Left colon (tissue), 2 donors: ENCODE measurements at regions not wholly inside any gene's neighbourhood (a gene's known extent, or its start where the extent isn't known, plus 50 kb on each side); places are given as distances from the start of the nearest gene placed in this dataset.

ENCODE experiments used
- ATAC-seq: fragments of 200-7000 bp; cut with Tn5 transposase; one replicate; pipeline ENCODE4 v1.9.1; 2020; ENCODE audit warnings: mild to moderate bottlenecking, moderate library complexity
- DNase-seq, 2 donors: peaks; one replicate each; pipeline ENCODE4 v3.0.0-alpha.2; 2020
- intact Hi-C, 2 donors: fragments of 100-400 bp; cut with DNase I in 1 of 2; cut with micrococcal nuclease in 1 of 2; formaldehyde crosslinking; loops; one replicate each; pipeline versions ENCODE4 v1.11.2 to v1.14.0; 2022; cut with DNase I, micrococcal nuclease
- donor health status: DM: no; HTN: no; CAD: no.
- donor health status: DM: yes; HTN: yes; CAD: no.

- intact Hi-C loops: no loop called here
- DNase-seq (no peak), ATAC-seq (no peak)
Measured at GRCh38 chr12:131372706-131373195, 338.1 kb upstream of the SFSWAP start.

GRCh38 chr12:131375261-131375971 is 335.5 kb upstream of the SFSWAP start:
- ATAC-seq: no peak
- no peak for DNase-seq
- intact Hi-C loops: no loop called here

GRCh38 chr12:131375972-131376345 is 334.9 kb upstream of the SFSWAP start:
- DNase-seq (no peak), ATAC-seq (no peak)
- intact Hi-C loops: no loop called here

- DNase-seq: no peak
- ATAC-seq: no peak
- intact Hi-C loops: no loop called here
Measured at GRCh38 chr12:131378176-131378842, 332.6 kb upstream of the SFSWAP start.

- DNase-seq (no peak), ATAC-seq (no peak)
- intact Hi-C loops: no loop called here
Measured at GRCh38 chr12:131378861-131379665, 331.8 kb upstream of the SFSWAP start.

- DNase-seq (no peak), ATAC-seq (no peak)
- intact Hi-C loops: no loop called here
Measured at GRCh38 chr12:131379738-131380137, 331.2 kb upstream of the SFSWAP start.

GRCh38 chr12:131380220-131380964 is 330.5 kb upstream of the SFSWAP start:
- intact Hi-C loops: no loop called here
- DNase-seq (no peak), ATAC-seq (no peak)

GRCh38 chr12:131380965-131381705 is 329.8 kb upstream of the SFSWAP start:
- intact Hi-C loops: no loop called here
- DNase-seq (no peak), ATAC-seq (no peak)

GRCh38 chr12:131381716-131382430 is 329.0 kb upstream of the SFSWAP start:
- ATAC-seq (no peak), DNase-seq (no peak)
- intact Hi-C loops: no loop called here

GRCh38 chr12:131383291-131383690 is 327.6 kb upstream of the SFSWAP start:
- intact Hi-C loops: no loop called here
- ATAC-seq: no peak
- no peak for DNase-seq

- intact Hi-C loops: no loop called here
- ATAC-seq (no peak), DNase-seq (no peak)
Measured at GRCh38 chr12:131383741-131384543, 326.9 kb upstream of the SFSWAP start.

GRCh38 chr12:131384544-131384855 is 326.4 kb upstream of the SFSWAP start:
- intact Hi-C loops: no loop called here
- ATAC-seq: no peak
- no peak for DNase-seq

- no peak for ATAC-seq
- no peak for DNase-seq
- intact Hi-C loops: no loop called here
Measured at GRCh38 chr12:131385313-131386166, 325.4 kb upstream of the SFSWAP start.

GRCh38 chr12:131386167-131386521 is 324.7 kb upstream of the SFSWAP start:
- DNase-seq (no peak), ATAC-seq (no peak)
- intact Hi-C loops: no loop called here

GRCh38 chr12:131386781-131387180 is 324.1 kb upstream of the SFSWAP start:
- DNase-seq (no peak), ATAC-seq (no peak)
- intact Hi-C loops: no loop called here
